D341Med (cell line): ENCODE measurements at regions not wholly inside any gene's neighbourhood (a gene's known extent, or its start where the extent isn't known, plus 50 kb on each side); places are given as distances from the start of the nearest gene placed in this dataset.

Experiments
- DNase-seq: peaks from one replicate; pipeline ENCODE4 v3.0.0; 2012; ENCODE audit warnings: low spot score

- DNase-seq = no peak
Measured at GRCh38 chr22:49178246-49179005, 649.2 kb downstream of the BRD1 start.

- no peak for DNase-seq
Measured at GRCh38 chr22:49177666-49178065, 650.0 kb downstream of the BRD1 start.

GRCh38 chr22:49176956-49177355 lies 650.7 kb downstream of the BRD1 start:
- no peak for DNase-seq

GRCh38 chr22:49170053-49170452 lies 657.6 kb downstream of the BRD1 start:
- DNase-seq = no peak

GRCh38 chr22:49169074-49169744 lies 658.5 kb downstream of the BRD1 start:
- DNase-seq = no peak

- no peak for DNase-seq
Measured at GRCh38 chr22:49168219-49168813, 659.4 kb downstream of the BRD1 start.

- no peak for DNase-seq
Measured at GRCh38 chr22:49166746-49167145, 660.9 kb downstream of the BRD1 start.

GRCh38 chr22:49166211-49166610 lies 661.5 kb downstream of the BRD1 start:
- no peak for DNase-seq

- no peak for DNase-seq
Measured at GRCh38 chr22:49164773-49165320, 662.8 kb downstream of the BRD1 start.

- no peak for DNase-seq
Measured at GRCh38 chr22:49163960-49164690, 663.5 kb downstream of the BRD1 start.

- no peak for DNase-seq
Measured at GRCh38 chr22:49163258-49163959, 664.3 kb downstream of the BRD1 start.

- no peak for DNase-seq
Measured at GRCh38 chr22:49162841-49163240, 664.8 kb downstream of the BRD1 start.

- DNase-seq = no peak
Measured at GRCh38 chr22:49161002-49161850, 666.4 kb downstream of the BRD1 start.

- DNase-seq = no peak
Measured at GRCh38 chr22:49160261-49161001, 667.2 kb downstream of the BRD1 start.

GRCh38 chr22:49159711-49160110 lies 668.0 kb downstream of the BRD1 start:
- DNase-seq = no peak

- no peak for DNase-seq
Measured at GRCh38 chr22:49158741-49159564, 668.7 kb downstream of the BRD1 start.

GRCh38 chr22:49157529-49158339 lies 669.9 kb downstream of the BRD1 start:
- DNase-seq = no peak

GRCh38 chr22:49156662-49157285 lies 670.9 kb downstream of the BRD1 start:
- DNase-seq = no peak
